ENCODE measurements at regions not wholly inside any gene's neighbourhood (a gene's known extent, or its start where the extent isn't known, plus 50 kb on each side); places are given as distances from the start of the nearest gene placed in this dataset.
A peak's percentile ranks its signal among the peaks of the same experiment; 100 is the strongest.

DNA sequence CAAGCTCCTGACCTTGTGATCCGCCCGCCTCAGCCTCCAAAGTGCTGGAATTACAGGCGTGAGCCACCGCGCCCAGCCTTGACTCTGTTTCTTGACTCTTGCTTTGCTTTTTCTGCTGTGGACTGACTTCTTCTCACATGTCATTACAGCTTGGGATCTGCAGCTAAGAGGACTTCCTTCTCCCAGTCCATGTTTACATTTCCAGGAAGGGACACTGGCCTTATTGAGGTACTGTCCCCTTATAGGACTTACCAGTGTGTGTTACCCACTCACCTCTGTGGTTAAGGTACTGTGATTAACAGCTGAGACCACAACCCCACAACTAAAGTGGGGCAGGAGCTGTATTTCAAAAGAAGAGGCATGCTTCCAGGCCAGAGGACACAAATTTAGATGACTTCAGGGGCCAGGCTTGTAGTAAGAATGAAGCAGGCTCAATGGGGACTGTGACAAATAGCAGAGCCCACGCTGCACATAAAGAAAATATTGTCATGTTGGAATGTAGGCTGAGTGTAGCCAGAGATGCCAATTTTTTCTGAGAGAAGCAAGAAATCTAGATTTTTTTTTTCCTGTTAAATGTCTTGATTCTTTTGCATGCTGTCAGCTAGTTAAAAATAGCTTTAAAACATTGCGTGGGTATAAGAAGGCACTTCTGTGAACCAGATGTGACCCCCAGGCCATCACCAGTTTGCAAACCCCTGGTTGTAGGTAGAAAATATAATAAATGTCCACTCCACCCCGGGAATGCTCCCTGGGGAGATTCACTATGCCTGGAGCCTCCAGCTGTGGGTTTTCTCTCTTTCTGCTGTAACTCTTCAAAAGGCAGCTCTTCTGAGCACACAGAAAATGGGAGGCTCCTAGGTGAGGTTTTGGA, 75.0 kb downstream of the PTPDC1 start:
- no peak for DNase-seq (ENCODE audit: low read depth in 2 of 2)

DNA sequence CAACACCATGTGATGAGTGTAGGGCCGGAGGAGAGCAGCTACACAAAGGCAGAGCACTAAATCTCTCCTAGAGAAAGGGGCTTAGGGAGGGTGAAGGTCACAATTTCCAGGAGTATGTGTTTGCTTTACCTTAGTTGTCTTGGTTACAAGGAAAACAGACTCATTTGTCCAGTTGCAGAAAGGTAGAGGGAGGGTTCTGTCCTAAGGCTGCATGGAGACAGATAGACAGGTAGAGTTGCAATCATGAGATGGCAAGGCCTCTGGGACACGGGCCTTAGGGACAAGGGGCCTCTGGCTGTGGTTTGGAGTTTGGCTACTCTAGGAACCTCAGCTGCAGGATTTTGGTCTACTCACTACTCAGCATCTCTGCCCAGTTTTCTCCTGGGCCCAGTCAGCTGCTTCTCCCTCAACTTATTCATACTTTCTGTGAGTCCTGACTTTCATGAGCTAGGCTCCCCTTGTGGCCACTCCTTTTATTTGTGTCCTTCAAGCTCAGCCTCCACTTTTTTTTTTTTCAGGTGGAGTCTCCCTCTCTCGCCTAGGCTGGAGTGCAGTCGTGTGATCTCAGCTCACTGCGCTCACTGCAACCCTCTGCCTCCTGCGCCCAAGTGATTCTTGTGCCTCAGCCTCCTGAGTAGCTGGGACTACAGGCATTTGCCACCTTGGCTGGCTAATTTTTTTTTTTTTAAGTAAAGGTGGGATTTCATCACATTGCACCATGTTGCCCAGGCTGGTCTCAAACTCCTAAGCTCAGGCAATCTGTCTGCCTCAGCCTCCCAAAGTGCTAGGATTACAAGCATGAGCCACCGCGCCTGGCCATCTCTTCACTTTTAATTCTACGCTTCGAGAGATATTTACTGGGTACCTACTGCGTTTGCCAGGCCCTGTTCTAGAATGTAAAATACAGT, 76.6 kb downstream of the PTPDC1 start:
- no peak for DNase-seq (ENCODE audit: low read depth in 2 of 2)

DNA sequence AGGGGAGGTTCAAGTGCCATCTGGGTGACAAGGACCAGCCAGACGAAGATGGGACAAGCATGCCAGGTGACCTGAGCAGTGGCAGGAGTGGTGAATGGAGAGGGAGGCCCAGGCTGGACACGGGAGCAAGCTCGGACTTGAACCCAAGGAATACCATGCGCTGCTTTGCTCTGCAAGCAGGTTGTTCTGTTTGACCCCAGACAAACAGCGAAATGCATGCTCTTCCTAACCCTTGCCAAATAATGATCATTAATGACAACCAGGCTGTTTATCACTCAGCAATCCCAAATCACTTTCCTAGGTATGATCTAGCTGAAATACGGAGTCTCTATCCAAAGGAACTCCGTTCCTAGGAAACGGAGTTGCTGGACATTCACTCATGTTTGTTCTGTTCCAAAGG, 77.4 kb downstream of the PTPDC1 start:
- no peak for DNase-seq (ENCODE audit: low read depth in 2 of 2)

DNA sequence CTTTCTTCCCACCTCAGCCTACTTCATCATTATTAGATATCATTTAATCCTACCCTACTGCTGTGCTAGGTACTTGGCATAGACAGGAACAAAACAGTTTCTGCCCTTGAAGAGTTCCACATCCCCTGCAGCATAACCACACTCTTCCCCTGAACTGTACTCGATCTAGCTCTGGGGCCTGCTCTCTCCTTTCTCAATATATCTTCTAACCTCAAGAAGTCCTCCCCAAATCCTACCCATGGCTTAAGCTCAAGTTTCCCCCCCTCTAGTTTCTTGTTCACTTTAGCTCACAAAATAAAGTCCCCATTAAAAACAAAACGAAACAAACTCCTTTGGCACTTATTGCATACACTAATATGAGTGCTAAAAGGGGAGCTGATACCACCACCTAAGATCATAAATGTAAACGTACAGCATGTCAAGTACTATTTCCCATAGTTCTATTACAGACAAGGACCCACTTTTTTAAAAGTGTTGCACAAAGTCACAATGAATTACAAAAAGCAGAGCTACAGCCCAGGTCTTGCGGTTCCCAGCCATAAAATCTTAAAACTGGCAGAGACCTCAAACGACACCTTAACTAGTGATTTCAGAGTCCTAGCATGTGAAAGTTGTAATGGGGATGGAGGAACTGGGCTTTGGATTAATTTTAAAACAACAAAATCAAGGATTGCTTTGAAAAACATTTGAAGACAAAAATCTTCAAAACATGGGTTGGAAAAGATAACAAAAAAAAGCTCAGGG, 80.7 kb downstream of the PTPDC1 start:
- DNase-seq (ENCODE audit: low read depth in 2 of 2) = no peak

DNA sequence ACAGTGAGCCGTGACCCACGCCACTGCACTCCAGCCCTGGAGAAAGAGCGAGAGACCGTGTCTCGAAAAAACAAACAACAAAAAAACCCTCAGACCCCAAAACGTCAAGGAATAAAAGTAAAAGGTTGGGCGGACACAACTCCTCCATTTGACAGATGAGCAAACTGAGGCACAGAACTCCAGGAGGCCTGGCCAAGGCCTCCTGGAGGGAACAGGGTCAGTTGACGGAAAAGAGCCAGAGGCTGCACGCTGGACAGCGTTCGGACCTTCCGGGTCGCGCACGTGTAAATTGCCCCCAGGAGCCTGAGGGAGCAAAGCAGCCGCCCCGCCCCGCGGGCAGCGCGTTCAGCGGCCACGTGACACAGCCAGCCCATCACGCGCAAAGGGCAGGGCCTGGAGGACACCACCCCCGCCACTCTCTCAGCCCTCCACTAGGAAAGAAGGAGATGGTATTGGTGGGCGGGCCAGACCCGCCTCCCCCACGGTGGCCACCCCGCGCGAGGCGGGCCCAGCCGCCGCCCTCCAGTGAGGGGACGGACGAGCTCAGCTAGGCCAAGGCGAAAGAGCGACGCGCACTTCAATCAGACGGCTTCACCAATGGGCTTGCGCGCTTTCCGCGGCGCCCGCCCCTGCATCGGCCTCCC, 81.5 kb downstream of the PTPDC1 start:
- DNase-seq (ENCODE audit: low read depth in 2 of 2) = peak; percentile 96 to 97

DNA sequence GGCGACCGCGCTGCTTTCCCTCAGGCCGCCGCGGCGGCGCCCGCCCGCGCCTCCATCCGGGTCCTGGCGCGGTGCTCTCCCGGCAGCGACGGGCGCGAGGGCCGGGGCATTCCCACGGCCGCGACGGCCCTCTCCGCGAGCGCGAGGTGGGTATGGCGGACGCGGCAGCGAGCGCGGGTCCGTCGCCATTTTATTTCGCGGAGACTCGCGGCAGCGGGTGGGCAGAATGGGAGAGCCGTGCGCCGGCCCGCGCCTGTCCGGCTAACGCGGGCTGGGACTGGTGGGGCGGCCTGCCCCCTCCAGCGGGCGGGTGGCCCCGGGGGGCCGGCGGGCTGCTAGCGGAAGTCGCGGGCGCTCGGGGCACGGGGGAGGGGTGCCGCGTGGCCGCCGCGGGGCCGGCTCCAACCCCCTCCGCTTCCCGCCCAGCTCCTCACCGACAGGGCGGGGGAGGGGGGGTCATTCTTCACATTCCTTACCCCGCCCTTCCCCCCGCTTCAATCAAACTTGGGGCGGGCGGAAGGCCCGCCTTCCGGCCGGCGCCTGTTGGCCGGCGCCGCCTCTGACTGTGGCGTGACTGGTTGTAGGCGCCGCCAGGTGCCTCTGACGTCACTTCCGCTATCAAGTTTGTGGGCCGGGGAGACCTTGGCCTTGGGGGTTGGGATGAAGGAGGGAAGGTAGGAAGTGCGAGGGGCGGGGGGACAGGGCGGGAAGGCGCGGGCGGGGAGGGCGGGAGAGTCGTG, 82.1 kb downstream of the PTPDC1 start:
- peak; percentile 88 to 93 for DNase-seq (ENCODE audit: low read depth in 2 of 2)

DNA sequence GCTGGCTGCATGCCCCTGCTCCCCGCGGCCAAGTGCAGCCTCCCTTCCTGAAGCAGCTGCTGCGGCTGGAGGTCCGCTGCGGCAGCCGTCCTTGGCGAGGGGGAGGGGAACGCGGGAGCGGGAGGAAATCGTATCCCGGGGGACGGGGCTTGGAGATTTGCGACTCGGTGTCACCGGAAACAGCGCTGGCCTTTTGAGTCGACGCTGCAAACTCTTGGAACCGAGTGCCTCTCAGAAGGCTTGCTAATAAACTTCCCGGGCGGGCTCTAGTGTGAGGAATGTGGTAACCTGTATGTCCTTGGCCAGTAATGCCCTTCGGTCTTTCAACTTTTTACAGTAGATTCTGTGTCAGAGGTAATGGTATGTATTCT, 82.7 kb downstream of the PTPDC1 start:
- DNase-seq (ENCODE audit: low read depth in 2 of 2) = no peak

DNA sequence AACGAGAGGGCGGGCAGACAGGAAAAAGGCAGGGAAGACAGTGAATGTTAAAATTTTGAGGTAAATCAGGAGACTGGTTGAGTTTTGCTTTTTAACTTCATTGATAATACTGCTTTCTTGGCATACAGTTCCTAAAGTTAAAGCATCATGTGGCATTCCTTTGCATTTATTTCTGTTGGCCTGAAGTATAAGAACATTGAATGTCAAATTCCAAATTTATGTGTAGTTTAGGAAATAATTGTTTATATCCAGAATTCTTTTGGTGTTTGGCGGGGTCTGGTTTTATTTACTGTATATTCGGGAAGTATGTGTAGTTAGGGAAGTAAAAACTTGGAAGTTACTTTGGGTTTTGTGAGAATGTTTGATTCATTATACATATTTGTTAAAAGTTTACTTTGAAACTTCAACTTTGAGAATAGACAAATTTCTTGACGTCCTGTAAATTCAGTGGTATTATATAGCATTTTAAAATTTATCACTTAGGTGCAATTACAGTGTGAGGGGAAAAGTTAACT, 83.2 kb downstream of the PTPDC1 start:
- DNase-seq (ENCODE audit: low read depth in 2 of 2) = no peak

DNA sequence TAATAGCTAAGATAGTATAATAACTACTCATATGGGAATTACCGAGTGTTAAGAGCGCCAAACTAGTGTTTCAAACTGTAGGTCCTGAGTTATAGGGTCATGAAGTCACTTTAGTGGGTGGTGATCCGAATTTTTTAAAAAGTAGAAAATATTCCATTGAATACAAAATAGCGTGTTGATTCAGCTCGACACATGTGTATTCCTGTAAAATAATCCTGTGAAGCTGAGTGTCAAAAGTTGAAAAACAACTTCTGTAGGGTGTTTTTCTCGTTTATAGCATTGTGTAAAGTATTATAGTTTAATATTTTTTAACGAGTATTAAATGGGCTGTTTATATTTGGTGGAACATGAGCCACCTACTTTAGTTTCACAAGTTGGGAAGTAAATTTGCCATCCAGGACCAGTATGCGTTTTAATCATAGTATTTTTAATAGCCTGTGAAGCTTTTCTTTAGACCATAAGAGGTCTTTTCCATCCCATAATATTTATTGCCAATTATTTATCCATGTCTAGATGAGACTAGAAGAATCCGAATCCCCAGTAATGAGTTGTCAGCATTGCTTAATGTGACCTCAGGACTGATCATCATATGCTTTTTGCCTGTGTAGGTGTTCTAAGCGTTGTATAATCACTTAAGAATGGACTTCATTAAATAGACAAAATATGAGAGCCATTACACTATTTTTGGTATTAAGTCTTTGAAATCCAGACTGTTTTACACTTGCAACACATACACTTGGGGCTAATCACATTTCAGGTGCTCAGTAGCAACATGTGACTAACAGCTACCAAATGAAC, 84.1 kb downstream of the PTPDC1 start:
- no peak for DNase-seq (ENCODE audit: low read depth in 2 of 2)

DNA sequence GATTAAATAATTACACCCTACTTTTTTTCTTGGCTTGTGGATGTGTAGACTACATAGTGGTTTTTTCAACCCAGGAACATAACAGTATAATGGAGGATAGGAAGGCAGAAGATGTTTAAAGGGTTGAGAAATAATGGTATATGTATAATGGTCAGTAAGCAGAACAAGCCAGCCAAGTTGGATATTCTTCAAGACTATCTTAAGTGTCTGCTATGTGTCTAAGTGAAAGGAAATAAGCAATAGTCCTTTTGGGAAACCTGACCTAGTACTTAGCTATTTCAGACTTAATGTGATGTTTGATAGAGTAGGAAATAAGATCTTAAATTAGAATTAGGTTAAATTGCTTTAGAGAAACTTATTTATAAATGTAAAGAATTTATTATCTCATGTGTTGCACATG, 85.7 kb downstream of the PTPDC1 start:
- DNase-seq (ENCODE audit: low read depth in 2 of 2) = no peak

DNA sequence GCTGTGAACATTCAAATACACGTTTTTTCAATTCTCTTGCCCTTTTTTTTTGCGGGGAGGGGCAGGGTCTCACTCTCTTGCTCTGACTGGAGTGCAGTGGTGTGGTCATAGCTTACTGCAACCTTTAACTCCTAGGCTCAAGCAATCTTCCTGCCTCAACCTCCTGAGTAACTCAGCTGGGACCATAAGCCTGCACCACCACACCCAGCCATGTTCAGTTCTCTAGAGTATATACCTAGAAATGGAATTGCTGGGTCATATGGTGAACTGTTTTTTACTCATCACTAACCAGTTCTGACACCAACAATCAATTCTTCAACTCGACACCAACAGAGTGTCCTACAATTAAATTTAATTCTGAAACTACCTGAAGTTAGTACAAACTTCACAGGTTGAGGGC, 85.5 kb upstream of the ZNF169 start:
- no peak for DNase-seq (ENCODE audit: low read depth in 2 of 2)

DNA sequence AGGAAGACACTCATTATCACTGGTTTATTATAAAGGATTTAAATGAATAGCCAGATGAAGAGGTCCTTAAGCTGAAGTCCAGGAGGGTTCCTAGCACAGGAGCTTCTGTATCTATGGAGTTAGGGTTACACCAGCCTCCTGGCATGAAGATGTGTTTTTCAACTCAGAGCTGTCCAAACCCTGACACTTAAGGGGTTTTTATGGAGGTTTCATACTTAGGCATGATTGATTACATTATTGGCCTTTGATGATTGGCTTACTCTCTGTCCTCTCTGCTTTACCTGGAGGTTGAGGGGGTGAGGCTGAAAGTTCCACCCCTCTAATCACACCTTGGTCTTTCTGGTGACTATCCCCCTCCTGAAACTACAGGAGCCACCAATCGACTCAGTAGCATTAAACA, 84.9 kb upstream of the ZNF169 start:
- DNase-seq (ENCODE audit: low read depth in 2 of 2) = no peak

DNA sequence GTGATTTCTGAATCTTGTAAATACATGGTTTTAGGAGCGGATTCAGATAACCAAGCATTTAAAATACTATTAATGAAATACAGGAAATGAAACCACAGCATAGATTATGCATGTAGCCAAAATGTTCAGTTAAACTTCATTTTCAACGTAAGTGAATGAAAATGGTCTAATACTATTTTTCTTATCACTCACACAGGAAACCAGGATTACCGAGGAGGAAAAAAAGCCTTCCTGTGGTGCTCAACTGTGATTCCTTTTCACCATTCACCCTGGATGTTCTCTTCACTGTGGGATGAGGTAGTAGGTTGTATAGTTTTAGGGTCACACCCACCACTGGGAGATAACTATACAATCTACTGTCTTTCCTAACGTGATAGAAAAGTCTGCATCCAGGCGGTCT, 83.4 kb upstream of the ZNF169 start:
- no peak for DNase-seq (ENCODE audit: low read depth in 2 of 2)

DNA sequence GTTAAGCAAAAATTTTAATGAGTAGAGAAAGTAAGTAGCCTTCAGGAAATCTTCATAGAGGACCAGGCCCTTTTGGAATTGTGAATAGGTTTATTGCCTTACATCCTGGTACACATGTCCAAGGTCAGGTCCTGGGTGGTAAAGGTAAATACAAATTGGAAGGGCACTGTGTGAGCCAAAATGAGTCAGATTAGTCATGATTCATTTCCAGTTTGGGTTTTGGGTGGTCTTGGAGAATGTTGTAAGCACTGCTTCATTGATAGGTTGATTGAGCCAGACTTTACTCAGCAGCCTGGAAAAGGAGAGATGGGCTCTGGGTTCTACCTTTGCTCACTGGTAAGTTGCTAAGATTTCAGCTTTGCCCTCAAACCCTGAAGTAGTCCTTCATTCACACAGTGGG, 82.5 kb upstream of the ZNF169 start:
- no peak for DNase-seq (ENCODE audit: low read depth in 2 of 2)

DNA sequence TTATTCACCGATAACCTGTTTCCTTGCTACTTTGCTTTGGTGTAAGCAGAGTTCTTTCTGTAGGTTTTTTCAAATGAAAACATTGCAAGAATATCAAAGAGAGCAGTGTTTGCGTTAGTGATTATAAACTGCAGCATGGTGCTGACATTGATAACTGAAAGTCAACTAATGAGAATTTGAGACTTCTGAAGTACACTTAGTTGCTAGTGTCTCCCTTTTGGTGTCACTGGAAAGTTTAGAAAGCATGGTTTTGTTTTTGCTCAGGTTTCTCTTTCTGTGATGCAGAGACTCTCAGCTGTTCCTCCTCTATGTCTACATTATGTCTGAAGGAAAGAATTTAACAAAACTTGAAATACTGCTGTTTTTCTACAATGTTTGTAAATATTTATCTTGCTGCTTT, 80.2 kb upstream of the ZNF169 start:
- DNase-seq (ENCODE audit: low read depth in 2 of 2) = no peak

DNA sequence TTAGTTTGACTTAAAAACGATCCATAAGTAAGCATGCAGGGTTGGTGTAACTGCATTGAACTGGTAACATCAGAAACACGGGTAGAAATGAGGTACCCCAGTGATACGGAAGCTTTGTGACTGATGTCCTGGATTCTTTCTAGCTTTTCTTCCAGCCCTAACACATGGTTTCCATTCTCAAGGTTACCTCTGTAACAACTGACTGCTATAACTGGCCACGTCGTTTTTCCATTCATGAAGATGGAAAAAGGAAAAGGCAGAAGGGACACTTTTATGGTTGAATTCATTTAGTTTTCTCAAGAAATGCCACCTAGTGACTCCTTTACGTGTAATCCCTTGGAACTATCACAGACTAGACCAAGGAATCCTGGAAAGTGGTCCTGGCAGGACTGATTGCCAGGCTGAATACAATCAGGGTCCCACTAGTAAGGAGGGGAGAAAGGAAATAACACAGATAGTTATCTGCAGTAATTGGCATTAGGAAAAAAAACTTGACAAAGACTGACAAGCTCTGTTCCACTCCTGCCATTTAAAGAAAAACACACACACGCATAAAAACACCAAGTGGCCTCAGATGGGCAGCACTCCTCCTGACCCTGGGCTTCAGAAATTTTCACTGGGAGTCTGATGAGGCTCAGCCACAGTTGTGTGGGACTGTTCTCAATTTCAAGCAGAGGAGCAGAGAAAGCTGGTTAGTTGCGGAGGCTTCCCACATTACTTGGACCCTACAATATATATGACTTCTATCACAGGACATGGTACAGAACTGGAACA, 77.5 kb upstream of the ZNF169 start:
- DNase-seq (ENCODE audit: low read depth in 2 of 2) = no peak

DNA sequence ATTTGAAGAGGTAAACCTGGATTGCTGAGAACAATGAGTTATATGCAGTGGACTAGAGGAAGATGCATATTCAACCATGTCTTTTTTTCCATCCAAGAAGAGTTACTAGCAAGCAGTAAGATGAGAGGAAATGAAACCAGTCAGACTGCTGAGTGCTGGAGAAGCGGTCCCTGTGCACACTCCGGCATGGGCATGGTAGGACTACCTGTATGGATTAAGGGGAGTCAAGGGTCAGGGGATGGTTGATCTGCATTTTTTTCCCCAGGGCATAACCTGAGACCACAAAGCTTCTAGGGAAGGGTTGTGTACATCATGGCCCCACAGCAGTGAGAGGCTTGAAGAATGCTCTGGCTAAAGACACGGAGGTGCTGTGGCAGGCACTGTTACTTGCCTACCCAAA, 76.6 kb upstream of the ZNF169 start:
- no peak for DNase-seq (ENCODE audit: low read depth in 2 of 2)

DNA sequence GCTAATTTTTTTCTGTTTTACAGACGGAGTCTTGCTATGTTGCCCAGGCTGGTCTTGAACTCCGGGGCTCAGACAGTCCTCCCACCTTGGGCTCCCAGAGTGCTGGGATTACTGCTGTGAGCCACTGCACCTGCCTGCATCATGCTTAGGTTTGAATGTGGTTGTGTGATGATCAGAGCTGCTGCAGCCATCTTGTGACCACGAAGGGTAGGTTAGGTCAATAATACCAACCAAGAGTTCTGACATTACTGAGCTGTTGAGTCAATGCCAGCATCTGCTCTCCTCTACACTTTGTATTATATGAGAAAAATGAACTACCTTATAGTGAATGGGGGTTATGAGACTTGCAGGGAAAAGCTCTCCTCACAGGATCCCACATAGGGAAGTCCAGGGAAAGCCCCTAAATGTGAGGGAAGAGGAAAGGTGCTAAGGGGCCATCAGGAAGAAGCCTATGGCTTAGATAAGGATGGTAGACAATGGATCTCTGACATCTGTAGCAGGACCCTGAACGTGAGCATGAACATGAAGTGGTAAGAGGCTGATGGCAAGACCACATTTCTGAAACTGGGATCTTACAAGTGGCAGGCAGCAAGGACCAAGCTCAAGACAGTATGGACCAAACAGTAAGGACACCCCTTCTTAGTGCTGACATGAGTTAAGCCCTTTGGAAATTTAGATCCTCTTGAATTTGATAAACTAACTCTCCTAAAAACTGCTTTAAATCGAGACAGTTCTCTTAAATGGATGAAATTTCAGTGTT, 75.7 kb upstream of the ZNF169 start:
- no peak for DNase-seq (ENCODE audit: low read depth in 2 of 2)
